H1 (cell line): ENCODE measurements at regions not wholly inside any gene's neighbourhood (a gene's known extent, or its start where the extent isn't known, plus 50 kb on each side); places are given as distances from the start of the nearest gene placed in this dataset.

Source experiments
- ATF2 ChIP-seq: IDR thresholded peaks from 2 replicates; pipeline ENCODE4 v1.6.1; 2012; ENCODE audit warnings: low read length, inconsistent platforms
- BRCA1 ChIP-seq: IDR thresholded peaks from 2 replicates; pipeline ENCODE4 v1.6.1; 2012; ENCODE audit warnings: low read depth, low read length, improper control_type of control experiment
- CHD7 ChIP-seq: fragments of 300-600 bp; sonication (generic); IDR thresholded peaks from 2 replicates; pipeline ENCODE4 v1.7.1; 2012; ENCODE audit warnings: low read length, moderate library complexity, mild to moderate bottlenecking, inconsistent platforms; ENCODE audit not compliant: insufficient replicate concordance
- FOSL1 ChIP-seq: IDR thresholded peaks from 2 replicates; pipeline ENCODE4 v1.6.1; 2011; ENCODE audit warnings: mild to moderate bottlenecking, low read depth, low read length, moderate library complexity; ENCODE audit not compliant: insufficient read depth
- JUND ChIP-seq: IDR thresholded peaks from 2 replicates; pipeline ENCODE4 v1.6.1; 2011; ENCODE audit warnings: mild to moderate bottlenecking, improper control_type of control experiment, low read length
- POLR2A ChIP-seq, 2 experiments: IDR thresholded peaks; 1 replicate in 1 of 2; 2 replicates in 1 of 2; pipeline ENCODE4 v1.6.1; 2011; ENCODE audit warnings: low read depth in 2 of 2, low read length in 2 of 2, mild to moderate bottlenecking in 2 of 2; ENCODE audit errors: control extremely low read depth in 1 of 2
- POLR2AphosphoS5 ChIP-seq: IDR thresholded peaks from 2 replicates; pipeline ENCODE4 v1.6.1; 2011; ENCODE audit warnings: low read depth, low read length
- SIN3A ChIP-seq, 2 experiments: IDR thresholded peaks in 1 of 2; conservative IDR thresholded peaks in 1 of 2; 2 replicates each; pipeline ENCODE4 v1.6.1; 2011 to 2012; ENCODE audit warnings: low read length in 2 of 2, improper control_type of control experiment in 1 of 2, low read depth in 1 of 2, mild to moderate bottlenecking in 1 of 2
- SIRT6 ChIP-seq: IDR thresholded peaks from one replicate; pipeline ENCODE4 v1.7.1; 2012; ENCODE audit warnings: low read length, inconsistent platforms
- SIX5 ChIP-seq: IDR thresholded peaks from 2 replicates; pipeline ENCODE4 v1.6.1; 2011; ENCODE audit warnings: mild to moderate bottlenecking, low read depth, low read length
- SUZ12 ChIP-seq: fragments of 200-600 bp; sonication (generic); IDR thresholded peaks from 2 replicates; pipeline ENCODE4 v1.6.1; 2012; ENCODE audit warnings: mild to moderate bottlenecking, inconsistent platforms, low read length, moderate library complexity, mixed read lengths
- TAF1 ChIP-seq: IDR thresholded peaks from 2 replicates; pipeline ENCODE4 v1.6.1; 2011; ENCODE audit warnings: mild to moderate bottlenecking, low read depth, low read length

GRCh38 chr2:5172923-5173322 lies 519.3 kb upstream of the SOX11 start (continued):
- TF ChIP-seq CHD7 = no peak
- no peak for TF ChIP-seq SIRT6
- TF ChIP-seq JUND = no peak
- no peak for TF ChIP-seq POLR2AphosphoS5
- no peak for TF ChIP-seq FOSL1
- no peak for TF ChIP-seq POLR2A (IDR thresholded peaks at IDR 0.05; ENCODE audit: control extremely low read depth in 1 of 2, low read depth in 2 of 2, low read length in 2 of 2)
- TF ChIP-seq SIN3A (conservative IDR thresholded peaks at IDR 0.05 in 1 of 2, IDR thresholded peaks at IDR 0.05 in 1 of 2; ENCODE audit: low read depth in 1 of 2, low read length in 2 of 2) = no peak
- TF ChIP-seq ATF2 = no peak
- TF ChIP-seq SIX5 = no peak
- TF ChIP-seq SUZ12 = no peak
- TF ChIP-seq BRCA1 = no peak
- no peak for TF ChIP-seq TAF1
